ENCODE measurements at regions not wholly inside any gene's neighbourhood (a gene's known extent, or its start where the extent isn't known, plus 50 kb on each side); places are given as distances from the start of the nearest gene placed in this dataset.

DNA sequence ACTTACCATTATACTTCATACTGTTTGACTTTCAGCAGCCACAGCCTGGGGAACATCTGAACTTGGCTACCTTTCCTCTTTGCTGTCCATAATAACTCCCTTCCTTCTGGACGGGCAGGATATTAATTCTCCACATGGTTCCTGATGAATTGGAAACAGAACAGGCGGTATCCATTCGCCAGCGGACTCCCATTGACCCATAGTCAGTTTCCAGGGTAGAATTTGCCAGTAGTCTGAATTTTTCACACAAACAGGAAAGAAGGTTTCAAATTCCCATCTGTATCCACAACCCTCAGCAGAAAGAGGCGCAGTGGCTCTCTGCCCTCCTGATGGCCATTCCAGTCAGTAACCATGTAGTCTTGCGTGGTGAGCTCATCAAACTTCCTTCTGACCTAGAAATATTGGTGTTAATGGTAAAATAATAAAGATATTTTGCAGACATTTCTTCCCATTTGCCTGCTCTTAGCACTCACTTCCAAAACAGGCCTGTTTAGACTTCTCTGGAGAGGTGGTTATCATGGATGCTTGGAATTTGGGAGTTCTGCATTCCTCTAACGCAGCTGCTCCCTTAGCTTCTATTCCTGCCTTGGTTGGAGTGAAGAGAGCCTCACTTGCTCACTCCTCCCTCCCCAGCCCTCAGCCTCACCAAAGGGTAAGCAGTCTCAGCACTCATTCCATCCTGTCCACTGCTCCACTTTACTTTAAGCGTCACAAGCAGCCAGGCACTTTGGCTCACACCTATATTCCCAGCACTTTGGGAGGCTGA lies 75.0 kb upstream of the OXGR1 start:
- H3K9me3 ChIP-seq: peaks cover 0 to 5% of the 10 kb centered on the region in 2 donors
- H3K4me3 ChIP-seq: peak overlapping the region in 1 of 3 donors; percentile 0
- intact Hi-C loops (cut with DNase I; ENCODE audit: low total_unique reads): no loop called here
- no peaks in the 10 kb centered on the region for H3K27me3 ChIP-seq
- no peak for DNase-seq (ENCODE audit: low spot score in 2 of 2)
- no peaks in the 10 kb centered on the region for H3K4me1 ChIP-seq
- TF ChIP-seq, protein P1, sequence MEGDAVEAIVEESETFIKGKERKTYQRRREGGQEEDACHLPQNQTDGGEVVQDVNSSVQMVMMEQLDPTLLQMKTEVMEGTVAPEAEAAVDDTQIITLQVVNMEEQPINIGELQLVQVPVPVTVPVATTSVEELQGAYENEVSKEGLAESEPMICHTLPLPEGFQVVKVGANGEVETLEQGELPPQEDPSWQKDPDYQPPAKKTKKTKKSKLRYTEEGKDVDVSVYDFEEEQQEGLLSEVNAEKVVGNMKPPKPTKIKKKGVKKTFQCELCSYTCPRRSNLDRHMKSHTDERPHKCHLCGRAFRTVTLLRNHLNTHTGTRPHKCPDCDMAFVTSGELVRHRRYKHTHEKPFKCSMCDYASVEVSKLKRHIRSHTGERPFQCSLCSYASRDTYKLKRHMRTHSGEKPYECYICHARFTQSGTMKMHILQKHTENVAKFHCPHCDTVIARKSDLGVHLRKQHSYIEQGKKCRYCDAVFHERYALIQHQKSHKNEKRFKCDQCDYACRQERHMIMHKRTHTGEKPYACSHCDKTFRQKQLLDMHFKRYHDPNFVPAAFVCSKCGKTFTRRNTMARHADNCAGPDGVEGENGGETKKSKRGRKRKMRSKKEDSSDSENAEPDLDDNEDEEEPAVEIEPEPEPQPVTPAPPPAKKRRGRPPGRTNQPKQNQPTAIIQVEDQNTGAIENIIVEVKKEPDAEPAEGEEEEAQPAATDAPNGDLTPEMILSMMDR (IDR thresholded peaks at IDR 0.05): no peak
- TF ChIP-seq POLR2A (IDR thresholded peaks at IDR 0.05) (no peak), POLR2AphosphoS5 (IDR thresholded peaks at IDR 0.05) (no peak)
- no peak overlapping the region for H3K27ac ChIP-seq
- H3K36me3 ChIP-seq: no peaks in the 10 kb centered on the region

DNA sequence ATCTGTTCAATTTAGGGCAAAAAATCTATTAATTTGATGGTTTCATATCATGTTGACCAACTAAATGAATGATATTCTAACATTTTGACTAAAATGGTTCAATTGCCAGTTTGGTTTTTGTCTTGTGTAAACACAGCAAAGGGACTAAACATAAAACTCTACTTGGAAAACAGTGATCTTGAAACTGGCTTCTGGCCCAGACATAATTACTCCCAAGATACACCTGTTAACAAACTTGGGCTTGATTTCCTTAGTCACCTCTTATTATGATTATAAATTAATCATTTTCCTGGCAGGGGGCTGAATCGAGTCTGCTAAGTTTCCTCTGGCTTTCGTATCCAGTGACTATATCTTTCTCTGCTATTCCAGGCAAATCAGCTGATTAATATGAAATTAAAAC lies 78.0 kb upstream of the OXGR1 start:
- Histone ChIP-seq H3K36me3 (no peaks in the 10 kb centered on the region), H3K4me3 (no peak overlapping the region), H3K27me3 (no peaks in the 10 kb centered on the region), H3K9me3 (peaks cover 0 to 16% of the 10 kb centered on the region in 2 donors), H3K27ac (no peak overlapping the region), H3K4me1 (no peaks in the 10 kb centered on the region)
- no peak for DNase-seq (ENCODE audit: low spot score in 2 of 2)
- no peak for TF ChIP-seq POLR2A (IDR thresholded peaks at IDR 0.05)
- intact Hi-C loops (cut with DNase I; ENCODE audit: low total_unique reads): no loop called here

DNA sequence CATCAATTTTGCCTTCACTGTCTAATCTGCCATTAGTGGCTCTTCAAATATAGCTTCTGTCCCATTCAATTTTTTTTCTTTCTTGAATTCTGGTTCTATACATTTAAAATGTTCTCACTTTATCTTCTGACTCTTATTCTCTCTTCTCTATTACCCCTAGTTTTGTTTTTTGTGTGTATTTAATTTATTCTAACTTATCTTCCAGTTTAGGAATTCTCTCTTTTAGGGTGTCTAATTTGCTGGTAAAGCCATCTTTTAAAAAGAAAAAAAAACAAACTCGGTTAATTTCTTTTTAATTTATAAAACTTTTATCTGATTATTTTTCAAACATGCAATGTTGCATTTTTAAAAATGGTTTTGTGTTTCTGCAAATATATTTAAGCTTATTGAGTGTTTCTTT lies 80.3 kb upstream of the OXGR1 start:
- no peak overlapping the region for H3K4me3 ChIP-seq
- no peaks in the 10 kb centered on the region for H3K4me1 ChIP-seq
- H3K27ac ChIP-seq: no peak overlapping the region
- no peak for DNase-seq (ENCODE audit: low spot score in 2 of 2)
- TF ChIP-seq POLR2AphosphoS5 (IDR thresholded peaks at IDR 0.05) (no peak), POLR2A (IDR thresholded peaks at IDR 0.05) (no peak)
- TF ChIP-seq, protein P1 (IDR thresholded peaks at IDR 0.05): no peak
- H3K9me3 ChIP-seq: peaks cover 0 to 16% of the 10 kb centered on the region in 2 donors
- intact Hi-C loops (cut with DNase I; ENCODE audit: low total_unique reads): no loop called here
- H3K27me3 ChIP-seq: no peaks in the 10 kb centered on the region
- H3K36me3 ChIP-seq: no peaks in the 10 kb centered on the region

DNA sequence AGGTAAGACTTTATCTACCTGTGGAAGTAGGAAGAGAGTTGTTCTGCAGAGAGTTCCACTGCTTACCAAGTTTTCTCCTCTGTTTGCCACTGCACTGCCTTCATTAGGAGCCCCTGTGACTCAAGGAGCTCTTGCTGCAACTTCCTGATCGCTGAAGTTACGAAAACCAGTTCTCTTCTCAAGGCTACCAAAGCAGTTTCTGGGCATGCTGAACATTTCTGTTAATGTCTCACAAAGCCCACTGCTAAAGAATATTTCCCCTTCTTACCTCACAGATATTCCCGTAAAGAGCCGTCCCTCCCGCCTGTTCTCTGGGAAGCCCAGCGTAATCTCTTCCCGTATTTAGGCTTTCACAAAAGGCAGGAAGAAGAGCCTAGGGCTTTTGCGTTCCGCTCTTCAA lies 82.6 kb upstream of the OXGR1 start:
- DNase-seq (ENCODE audit: low spot score in 2 of 2): no peak
- TF ChIP-seq POLR2AphosphoS5 (IDR thresholded peaks at IDR 0.05) (no peak), POLR2A (IDR thresholded peaks at IDR 0.05) (no peak)
- TF ChIP-seq, protein P1 (IDR thresholded peaks at IDR 0.05): no peak
- peak overlapping the region in 1 of 3 donors; percentile 14 for H3K4me3 ChIP-seq
- H3K36me3 ChIP-seq: no peaks in the 10 kb centered on the region
- H3K9me3 ChIP-seq: peaks cover 0 to 16% of the 10 kb centered on the region in 2 donors
- no peaks in the 10 kb centered on the region for H3K4me1 ChIP-seq
- intact Hi-C loops (cut with DNase I; ENCODE audit: low total_unique reads): no loop called here
- H3K27me3 ChIP-seq: no peaks in the 10 kb centered on the region
- H3K27ac ChIP-seq: no peak overlapping the region

DNA sequence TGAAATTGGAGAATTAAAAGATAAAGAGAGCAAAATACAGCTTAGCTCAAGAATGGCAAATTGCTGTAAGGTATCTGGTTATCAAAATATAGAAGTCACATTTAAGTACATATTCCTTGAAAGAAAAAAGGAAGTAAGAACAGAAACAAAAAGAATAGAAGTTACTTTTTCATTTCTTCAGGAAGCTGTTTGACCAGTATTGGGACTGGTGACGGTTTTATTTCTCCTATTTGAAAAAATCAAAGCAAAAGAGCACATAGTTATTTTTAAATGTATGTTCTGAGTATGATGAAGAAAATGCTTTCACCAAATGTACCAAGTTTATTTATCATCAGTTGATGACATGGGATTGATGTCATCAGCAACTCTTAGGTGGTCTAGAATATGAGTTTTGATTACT lies 83.1 kb upstream of the OXGR1 start:
- Histone ChIP-seq H3K4me1 (no peaks in the 10 kb centered on the region), H3K4me3 (peak overlapping the region in 1 of 3 donors; percentile 14), H3K9me3 (peaks cover 0 to 16% of the 10 kb centered on the region in 2 donors), H3K27ac (no peak overlapping the region), H3K36me3 (no peaks in the 10 kb centered on the region), H3K27me3 (no peaks in the 10 kb centered on the region)
- TF ChIP-seq, protein P1 (IDR thresholded peaks at IDR 0.05): no peak
- no peak for TF ChIP-seq POLR2A (IDR thresholded peaks at IDR 0.05)
- no peak for TF ChIP-seq POLR2AphosphoS5 (IDR thresholded peaks at IDR 0.05)
- DNase-seq (ENCODE audit: low spot score in 2 of 2): no peak
- intact Hi-C loops (cut with DNase I; ENCODE audit: low total_unique reads): no loop called here
